Urinary bladder (tissue), 3 donors: ENCODE measurements at regions not wholly inside any gene's neighbourhood (a gene's known extent, or its start where the extent isn't known, plus 50 kb on each side); places are given as distances from the start of the nearest gene placed in this dataset.
"Not testable (repeated sequence)": the region's sequence is repeated elsewhere in the genome, so short reads cannot be mapped to it uniquely, and the experiment has no call there.

Source experiments
- DNase-seq: peaks from one replicate; pipeline ENCODE4 v3.0.0-alpha.2; 2015; ENCODE audit errors: extremely low spot score
- H3K27ac ChIP-seq: one replicate; pipeline ENCODE4 v1.5.1; 2013; ENCODE audit warnings: low read depth, mild to moderate bottlenecking, moderate library complexity
- H3K36me3 ChIP-seq: one replicate; pipeline ENCODE4 v1.6.1; 2013; ENCODE audit warnings: mild to moderate bottlenecking, moderate library complexity; ENCODE audit not compliant: insufficient read depth
- H3K4me1 ChIP-seq: one replicate; pipeline ENCODE4 v1.6.1; 2013; ENCODE audit warnings: mild to moderate bottlenecking, moderate library complexity; ENCODE audit not compliant: insufficient read depth
- H3K4me3 ChIP-seq: one replicate; pipeline ENCODE4 v1.5.1; 2013; ENCODE audit warnings: low read depth, low read length
- WGBS: extraction: QIAGEN DNeasy Blood & Tissue Kit; methylation state at CpG from one replicate; pipeline ENCODE4 v1.1.7; 2013; 5-methylcytosine and 5-hydroxymethylcytosine counted together
- donor health status: healthy with polysubstance abuse.
- donor health status: healthy.

GRCh38 chr4:60389633-60390032 is 810.5 kb upstream of the ADGRL3 start:
- 96% methylated on average over 4 of the region's 4 CpGs for WGBS
- Histone ChIP-seq H3K27ac (no peak overlapping the region), H3K4me1 (no peaks in the 10 kb centered on the region), H3K4me3 (no peak overlapping the region), H3K36me3 (no peaks in the 10 kb centered on the region)
- DNase-seq = no peak

DNA sequence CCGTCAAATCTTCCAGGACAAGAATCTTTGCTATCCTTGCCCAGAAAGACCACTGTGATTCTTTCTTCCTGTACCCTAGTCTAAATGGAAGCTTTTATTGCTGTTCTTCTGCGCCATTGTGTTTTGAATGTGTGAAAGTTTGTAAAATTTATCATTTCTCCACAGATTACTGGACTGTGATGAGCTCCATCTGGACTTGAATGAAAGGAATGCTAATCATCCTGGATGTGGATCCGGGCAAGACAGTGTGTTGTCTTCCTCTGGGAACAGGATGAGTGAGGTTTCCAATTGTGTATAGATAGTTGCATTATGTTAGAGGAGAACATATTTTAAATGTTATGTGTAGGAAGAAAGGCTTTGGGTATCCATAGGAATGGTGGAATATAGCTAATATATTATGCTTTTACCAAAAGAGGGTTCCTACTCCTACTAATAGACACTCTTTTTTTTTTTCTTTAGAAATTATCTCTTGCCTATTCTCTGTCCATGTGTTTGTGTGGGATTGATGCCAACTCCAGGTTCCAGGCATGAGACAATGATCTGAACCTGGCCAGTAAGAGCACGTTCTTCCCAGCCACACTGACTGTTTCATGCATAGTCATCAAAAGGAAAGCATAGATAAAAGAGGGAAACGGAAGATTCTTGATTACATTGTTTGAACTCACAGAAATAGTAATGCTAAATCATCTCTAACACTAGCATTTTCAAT is 803.6 kb upstream of the ADGRL3 start:
- no peak overlapping the region for H3K27ac ChIP-seq
- DNase-seq = no peak
- H3K4me3 ChIP-seq = no peak overlapping the region
- 46% methylated on average over 5 of the region's 5 CpGs for WGBS
- H3K4me1 ChIP-seq = no peaks in the 10 kb centered on the region
- no peaks in the 10 kb centered on the region for H3K36me3 ChIP-seq

DNA sequence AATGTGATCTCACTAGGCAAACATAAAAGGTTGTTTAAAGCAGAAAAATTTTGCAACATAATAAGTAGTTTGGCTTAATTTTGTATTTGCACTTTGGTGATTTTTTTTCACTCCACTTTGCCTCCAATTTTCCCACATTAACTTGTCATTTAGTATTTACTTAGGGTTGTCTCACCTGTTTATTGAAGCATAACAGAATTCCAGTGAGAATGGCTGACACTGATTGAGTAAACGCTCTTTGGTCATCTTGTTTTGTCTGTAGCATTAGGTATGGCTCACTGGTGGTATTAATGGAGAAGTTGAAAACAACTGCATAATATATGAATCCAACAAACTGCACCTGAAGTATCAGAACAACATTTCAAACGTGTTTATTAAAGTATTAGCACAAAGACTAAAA is 799.5 kb upstream of the ADGRL3 start:
- H3K36me3 ChIP-seq = no peaks in the 10 kb centered on the region
- no peak overlapping the region for H3K4me3 ChIP-seq
- 67% methylated on average over 2 of the region's 2 CpGs for WGBS
- DNase-seq = no peak
- no peak overlapping the region for H3K27ac ChIP-seq
- no peaks in the 10 kb centered on the region for H3K4me1 ChIP-seq

DNA sequence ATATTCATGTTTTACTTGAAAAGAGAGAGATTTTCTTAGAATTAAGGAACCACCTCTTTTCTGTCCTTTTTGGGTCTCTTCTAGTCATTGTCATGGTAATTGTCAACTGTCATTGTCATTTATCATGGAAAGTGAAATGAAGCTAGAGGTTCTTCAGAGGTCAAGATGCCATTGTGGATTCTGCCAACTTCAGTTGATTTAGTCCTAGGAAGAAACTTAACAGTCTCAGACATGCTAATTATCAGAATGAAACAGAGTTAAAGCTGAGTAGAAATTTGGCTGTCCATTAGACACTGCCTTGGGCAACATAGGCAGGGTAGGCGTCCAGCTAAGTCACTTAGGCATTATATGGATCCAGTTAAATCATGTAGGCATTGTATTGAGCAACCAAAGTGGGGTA is 796.1 kb upstream of the ADGRL3 start:
- Histone ChIP-seq H3K4me1 (no peaks in the 10 kb centered on the region), H3K27ac (no peak overlapping the region), H3K36me3 (no peaks in the 10 kb centered on the region), H3K4me3 (no peak overlapping the region)
- no peak for DNase-seq
- 0% methylated on average over 1 of the region's 1 CpG for WGBS

GRCh38 chr4:60422439-60422838 is 777.7 kb upstream of the ADGRL3 start:
- no peak for DNase-seq
- Histone ChIP-seq H3K27ac (no peak overlapping the region), H3K36me3 (no peaks in the 10 kb centered on the region), H3K4me1 (no peaks in the 10 kb centered on the region), H3K4me3 (no peak overlapping the region)
- 83% methylated on average over 4 of the region's 4 CpGs for WGBS

DNA sequence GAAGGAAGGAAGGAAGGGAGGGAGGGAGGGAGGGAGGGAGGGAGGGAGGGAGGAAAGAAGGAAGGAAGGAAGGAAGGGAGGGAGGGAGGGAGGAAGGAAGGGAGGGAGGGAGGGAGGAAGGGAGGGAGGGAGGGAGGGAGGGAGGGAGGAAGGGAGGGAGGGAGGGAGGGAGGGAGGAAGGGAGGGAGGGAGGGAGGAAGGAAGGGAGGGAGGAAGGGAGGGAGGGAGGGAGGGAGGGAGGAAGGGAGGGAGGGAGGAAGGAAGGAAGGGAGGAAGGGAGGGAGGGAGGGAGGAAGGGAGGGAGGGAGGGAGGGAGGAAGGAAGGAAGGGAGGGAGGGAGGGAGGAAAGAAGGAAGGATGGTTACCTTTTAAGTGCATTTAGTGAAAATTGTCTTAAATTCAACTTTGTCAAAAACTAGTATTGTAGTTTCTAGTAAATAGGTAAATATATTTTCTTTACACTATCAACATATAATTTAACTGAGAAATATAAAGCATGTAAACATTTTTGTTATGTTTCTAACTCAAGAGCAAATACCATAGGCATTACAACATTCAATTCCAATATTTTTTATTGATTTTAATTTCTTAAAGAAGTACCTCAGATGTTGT is 776.4 kb upstream of the ADGRL3 start:
- H3K36me3 ChIP-seq, H3K27ac ChIP-seq, H3K4me3 ChIP-seq, DNase-seq, H3K4me1 ChIP-seq: not testable (repeated sequence)

- Histone ChIP-seq H3K36me3 (no peaks in the 10 kb centered on the region), H3K4me3 (no peak overlapping the region), H3K4me1 (no peaks in the 10 kb centered on the region), H3K27ac (no peak overlapping the region)
- 94% methylated on average over 1 of the region's 1 CpG for WGBS
- no peak for DNase-seq
Measured at GRCh38 chr4:60432911-60433310, 767.2 kb upstream of the ADGRL3 start.

GRCh38 chr4:60443068-60443467 is 757.1 kb upstream of the ADGRL3 start:
- no peaks in the 10 kb centered on the region for H3K4me1 ChIP-seq
- H3K27ac ChIP-seq = no peak overlapping the region
- no peak for DNase-seq
- no peaks in the 10 kb centered on the region for H3K36me3 ChIP-seq
- H3K4me3 ChIP-seq = no peak overlapping the region

DNA sequence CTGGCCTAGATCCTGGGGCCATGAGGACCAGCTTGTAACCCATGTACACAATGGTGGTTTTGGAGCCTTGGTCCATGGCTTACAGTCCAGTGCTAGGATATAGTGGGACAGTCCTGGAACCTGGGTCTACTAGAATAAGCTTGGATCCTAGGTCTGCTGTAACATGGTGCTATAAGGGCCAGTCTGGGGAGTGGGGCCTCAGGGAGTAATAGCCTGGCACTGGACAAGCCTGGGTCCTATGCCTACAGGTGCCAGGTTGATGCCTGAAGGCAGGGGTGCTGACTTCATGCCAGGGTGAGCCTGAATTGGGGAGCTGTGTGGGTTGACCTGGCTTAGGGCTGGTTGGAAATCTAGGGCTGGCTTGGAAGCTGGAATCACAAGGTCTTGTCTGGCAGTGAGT is 756.3 kb upstream of the ADGRL3 start:
- no peak for DNase-seq
- H3K4me1 ChIP-seq = no peaks in the 10 kb centered on the region
- no peak overlapping the region for H3K4me3 ChIP-seq
- H3K27ac ChIP-seq = no peak overlapping the region
- no peaks in the 10 kb centered on the region for H3K36me3 ChIP-seq

- no peaks in the 10 kb centered on the region for H3K36me3 ChIP-seq
- DNase-seq = no peak
- WGBS = 93% methylated on average over 1 of the region's 1 CpG
- H3K27ac ChIP-seq = no peak overlapping the region
- H3K4me3 ChIP-seq = no peak overlapping the region
- H3K4me1 ChIP-seq = no peaks in the 10 kb centered on the region
Measured at GRCh38 chr4:60450054-60450453, 750.1 kb upstream of the ADGRL3 start.

DNA sequence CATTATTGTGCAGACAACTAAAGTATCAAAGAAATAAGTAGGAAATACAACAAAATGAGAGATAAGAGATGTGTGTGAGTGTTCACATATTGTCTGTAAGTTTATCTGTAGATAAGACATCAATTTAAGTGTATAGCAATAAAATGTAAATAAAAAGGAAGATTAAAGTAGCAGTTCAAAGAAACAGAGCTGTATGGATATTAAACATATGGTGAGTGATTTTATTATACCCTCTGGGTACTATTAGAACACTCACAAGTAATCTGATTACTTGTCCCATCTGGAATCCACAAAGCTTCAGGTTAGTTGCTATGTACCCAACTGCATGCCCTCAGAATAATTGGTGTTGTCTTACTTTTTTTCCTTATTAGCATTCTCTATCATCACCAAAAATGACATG is 747.9 kb upstream of the ADGRL3 start:
- no peak for DNase-seq

DNA sequence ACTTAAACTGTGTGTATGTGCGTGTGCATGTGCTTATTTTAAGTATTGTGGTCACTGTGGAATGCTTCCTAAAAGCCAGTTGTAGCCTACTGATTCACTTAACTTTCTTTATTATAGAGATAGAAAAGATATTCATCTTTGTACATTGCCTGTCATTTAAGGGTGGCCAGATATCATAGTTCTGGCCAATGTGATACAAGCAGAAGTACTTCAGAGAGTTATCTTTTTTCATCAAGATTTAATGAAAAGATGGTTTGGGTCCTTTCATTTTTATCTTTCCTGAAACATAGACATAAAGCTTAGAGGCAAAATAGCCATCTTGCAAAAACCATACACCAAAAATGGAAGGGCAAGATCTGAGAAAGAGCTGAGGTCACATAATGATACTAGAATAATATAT is 744.7 kb upstream of the ADGRL3 start:
- H3K36me3 ChIP-seq = no peaks in the 10 kb centered on the region
- 95% methylated on average over 1 of the region's 1 CpG for WGBS
- H3K27ac ChIP-seq = no peak overlapping the region
- no peaks in the 10 kb centered on the region for H3K4me1 ChIP-seq
- H3K4me3 ChIP-seq = no peak overlapping the region
- no peak for DNase-seq

More for the DNA sequence above, 747.9 kb upstream of the ADGRL3 start:
- Histone ChIP-seq H3K27ac (no peak overlapping the region), H3K4me1 (no peaks in the 10 kb centered on the region), H3K4me3 (no peak overlapping the region), H3K36me3 (no peaks in the 10 kb centered on the region)

- no peaks in the 10 kb centered on the region for H3K36me3 ChIP-seq
- no peak for DNase-seq
- no peaks in the 10 kb centered on the region for H3K4me1 ChIP-seq
- no peak overlapping the region for H3K27ac ChIP-seq
- H3K4me3 ChIP-seq = no peak overlapping the region
- WGBS = 68% methylated on average over 1 of the region's 1 CpG
Measured at GRCh38 chr4:60461551-60461950, 738.6 kb upstream of the ADGRL3 start.

DNA sequence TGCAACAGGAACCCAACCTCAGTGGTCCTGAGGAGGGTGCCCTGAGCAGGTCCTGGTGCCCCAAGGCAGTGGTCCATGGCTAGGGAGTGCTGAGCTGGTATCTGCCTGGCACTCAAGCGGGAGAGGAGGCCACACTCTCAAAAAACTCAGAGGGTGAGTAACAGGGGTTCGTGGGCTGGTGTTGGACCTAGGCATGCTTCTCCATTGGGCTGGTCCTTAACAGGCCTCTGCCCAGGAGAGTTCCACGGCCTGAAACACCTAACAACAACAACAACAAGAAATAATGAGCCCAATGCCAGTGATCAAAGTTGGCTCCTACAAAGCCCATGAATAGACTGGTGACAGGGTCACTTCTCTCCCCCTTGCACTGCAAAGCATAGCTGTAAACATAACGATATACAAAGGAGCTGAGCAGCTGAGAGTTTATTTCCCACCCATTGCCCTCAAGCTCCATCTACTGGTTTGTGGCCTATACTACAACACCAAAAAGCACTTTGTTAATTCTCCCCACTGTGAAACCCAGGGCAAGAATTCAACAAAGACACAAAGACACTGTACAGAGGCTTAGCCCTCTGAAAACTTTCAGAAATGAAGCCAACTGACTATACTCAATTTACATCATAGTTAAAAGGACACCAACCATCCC is 736.1 kb upstream of the ADGRL3 start:
- H3K36me3 ChIP-seq = no peaks in the 10 kb centered on the region
- DNase-seq = no peak
- H3K4me3 ChIP-seq = no peak overlapping the region
- WGBS = 66% methylated on average over 4 of the region's 4 CpGs
- H3K27ac ChIP-seq = no peak overlapping the region
- no peaks in the 10 kb centered on the region for H3K4me1 ChIP-seq
